ENCODE measurements at regions not wholly inside any gene's neighbourhood (a gene's known extent, or its start where the extent isn't known, plus 50 kb on each side); places are given as distances from the start of the nearest gene placed in this dataset.

GRCh38 chr6:25064006-25064405 lies 128.2 kb upstream of the RIPOR2 start:
- DNase-seq (ENCODE audit: low read depth), result no peak

GRCh38 chr6:25065666-25066065 lies 129.9 kb upstream of the RIPOR2 start:
- DNase-seq (ENCODE audit: low read depth), result no peak

GRCh38 chr6:25066593-25066992 lies 130.8 kb upstream of the RIPOR2 start:
- no peak for DNase-seq (ENCODE audit: low read depth)

- no peak for DNase-seq (ENCODE audit: low read depth)
These were observed 133.1 kb upstream of the RIPOR2 start for GRCh38 chr6:25068866-25069265.

DNA sequence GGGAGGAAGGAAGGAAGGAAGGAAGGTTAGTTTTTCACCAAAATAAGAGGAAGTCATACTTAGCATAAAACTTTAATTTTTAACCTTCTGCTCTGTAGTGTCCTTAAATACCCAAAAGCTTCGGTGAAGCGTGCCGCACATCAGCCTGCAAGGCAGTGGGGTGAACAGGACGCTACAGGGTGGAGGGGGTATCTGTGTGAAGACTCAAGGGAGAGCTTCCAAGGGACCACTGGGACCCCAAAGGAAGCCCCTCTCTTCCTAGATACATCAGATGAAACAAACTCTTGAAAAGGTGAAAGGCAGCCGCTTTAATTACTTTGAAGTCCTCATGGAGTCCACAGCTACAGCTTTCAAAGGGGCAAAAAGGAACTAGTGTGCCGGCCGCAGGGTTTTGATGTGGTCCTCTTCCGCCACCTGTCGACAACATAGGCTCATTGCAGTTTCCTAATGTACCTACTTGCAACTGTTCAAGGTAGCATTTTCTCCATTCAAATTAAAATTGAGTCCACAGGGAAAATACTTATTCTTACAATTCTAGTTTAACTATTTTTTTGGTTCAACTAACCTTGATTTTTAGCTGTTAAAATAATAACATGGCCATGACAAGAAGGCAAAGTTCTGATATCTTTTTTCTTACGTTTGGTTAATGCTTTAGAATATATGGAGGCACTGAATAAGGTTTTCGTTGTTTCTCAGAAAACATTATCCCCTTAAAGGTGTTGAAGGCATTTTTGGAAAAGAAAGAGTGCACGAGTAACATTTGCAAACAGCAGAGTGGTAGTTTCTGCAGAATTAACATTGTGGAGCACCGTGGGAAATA lies 135.0 kb upstream of the RIPOR2 start:
- DNase-seq (ENCODE audit: low read depth), result peak; percentile 70

DNA sequence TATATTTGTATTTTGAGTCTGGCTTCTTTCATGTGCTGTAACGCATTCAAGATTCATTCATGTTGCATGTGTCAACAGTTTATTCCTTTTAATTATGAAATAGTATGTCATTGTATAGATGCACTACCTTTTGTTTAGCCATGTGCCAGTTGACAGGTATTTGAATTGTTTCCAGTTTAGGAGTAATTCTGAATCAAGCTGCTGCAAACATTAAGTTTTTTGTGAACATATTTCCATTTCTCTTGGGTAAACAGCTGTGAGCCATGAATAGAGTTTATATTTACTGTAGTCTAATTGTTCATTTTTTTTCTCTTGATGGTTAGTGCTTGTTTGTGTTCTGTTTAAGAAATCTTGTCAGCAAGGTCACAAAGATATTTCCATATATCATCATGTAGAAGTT lies 142.4 kb upstream of the RIPOR2 start:
- no peak for DNase-seq (ENCODE audit: low read depth)

DNA sequence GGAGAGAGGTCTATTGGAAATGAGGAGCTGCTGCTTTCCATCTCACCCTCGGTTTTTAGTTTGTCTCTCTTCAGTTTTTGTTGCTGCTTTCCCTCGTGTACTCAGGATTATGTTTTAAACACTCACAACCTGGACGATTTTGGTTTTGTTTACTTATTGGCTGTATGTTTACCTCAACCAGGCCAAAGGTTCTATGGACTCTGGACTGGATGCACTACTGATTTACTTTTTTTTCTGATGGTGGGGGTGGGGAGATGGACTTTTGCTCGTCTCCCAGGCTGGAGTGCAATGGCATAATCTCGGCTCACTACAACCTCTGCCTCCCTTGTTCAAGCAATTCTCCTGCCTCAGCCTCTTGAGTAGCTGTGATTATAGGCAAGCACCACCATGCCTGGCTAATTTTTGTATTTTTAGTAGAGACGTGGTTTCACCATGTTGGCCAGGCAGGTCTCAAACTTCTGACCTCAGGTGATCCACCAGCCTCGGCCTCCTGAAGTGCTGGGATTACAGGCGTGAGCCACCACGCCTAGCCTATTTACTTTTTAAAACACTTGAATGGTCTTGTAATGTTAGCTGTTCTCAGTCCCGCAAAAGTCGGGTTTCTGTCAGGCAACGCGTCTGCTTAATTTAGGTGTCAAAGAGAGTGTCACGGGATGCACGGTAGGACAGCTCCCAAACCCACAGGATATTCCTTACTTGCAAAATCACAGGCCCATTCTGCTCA lies 148.2 kb upstream of the RIPOR2 start:
- no peak for DNase-seq (ENCODE audit: low read depth)

GRCh38 chr6:25084508-25084833 lies 148.7 kb upstream of the RIPOR2 start:
- no peak for DNase-seq (ENCODE audit: low read depth)

- no peak for DNase-seq (ENCODE audit: low read depth)
These were observed 150.0 kb upstream of the RIPOR2 start for GRCh38 chr6:25085756-25086155.

GRCh38 chr6:25086500-25087091 lies 150.8 kb upstream of the RIPOR2 start:
- no peak for DNase-seq (ENCODE audit: low read depth)

DNA sequence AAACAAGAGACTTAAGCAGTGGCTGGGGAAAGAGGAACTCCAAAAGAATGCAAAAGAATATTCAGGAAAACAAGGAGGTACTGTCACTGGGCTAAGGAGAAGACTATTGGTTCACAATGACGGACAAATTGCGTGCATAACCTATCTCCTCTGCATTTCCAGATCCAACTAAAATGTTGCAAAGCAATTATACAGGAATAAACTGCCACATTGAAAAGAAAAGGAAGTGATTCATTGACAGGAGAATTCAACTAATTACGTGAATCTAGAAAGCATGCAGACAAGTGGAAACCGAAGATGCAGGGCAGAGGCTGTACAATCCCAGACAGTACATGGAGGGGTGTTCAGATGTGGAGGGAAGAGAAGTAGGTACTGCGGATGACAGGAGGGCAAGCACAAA lies 152.8 kb upstream of the RIPOR2 start:
- peak; percentile 16 for DNase-seq (ENCODE audit: low read depth)

DNA sequence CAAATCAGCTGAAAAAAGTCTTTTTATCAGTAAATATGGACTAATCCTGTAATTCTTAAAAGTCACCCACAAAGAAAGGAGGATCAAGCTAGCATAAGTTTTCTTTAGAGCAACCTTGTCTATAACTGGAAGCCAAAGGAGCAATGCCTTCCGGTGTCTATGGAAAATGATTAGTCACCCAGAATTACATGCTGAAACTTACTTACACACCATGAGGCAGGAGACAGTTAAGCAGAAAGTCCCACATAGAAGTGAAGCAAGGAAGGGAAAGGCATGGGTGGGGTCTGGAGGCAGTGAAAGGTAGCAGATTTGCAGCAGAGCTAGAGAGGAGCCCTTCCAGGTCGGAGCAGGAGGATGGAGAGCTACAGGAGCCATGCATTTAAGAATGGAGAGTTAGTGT lies 153.7 kb upstream of the RIPOR2 start:
- peak; percentile 41 for DNase-seq (ENCODE audit: low read depth)

GRCh38 chr6:25094726-25095125 lies 159.0 kb upstream of the RIPOR2 start:
- DNase-seq (ENCODE audit: low read depth), result no peak

- DNase-seq (ENCODE audit: low read depth), result no peak
These were observed 164.5 kb upstream of the RIPOR2 start for GRCh38 chr6:25100288-25100687.

DNA sequence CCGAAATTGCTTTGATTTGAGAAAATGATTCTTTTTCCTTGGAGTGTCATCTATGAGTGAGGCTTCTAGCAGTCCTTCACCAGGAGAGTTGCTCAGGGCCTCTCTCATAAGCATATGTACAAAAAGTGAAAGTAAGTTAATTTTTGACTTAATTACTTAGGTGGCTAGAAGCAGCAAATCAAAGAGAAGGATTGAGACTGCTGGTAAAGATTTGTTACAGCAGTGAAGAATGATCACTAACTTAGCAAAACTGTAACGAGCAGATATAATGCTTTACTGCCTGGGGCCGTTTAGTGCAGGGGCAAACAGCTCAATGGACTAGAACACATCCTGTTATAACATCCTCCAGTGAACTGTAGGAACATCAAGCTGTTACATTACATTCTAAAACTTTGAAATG lies 167.8 kb upstream of the RIPOR2 start:
- DNase-seq (ENCODE audit: low read depth), result no peak

DNA sequence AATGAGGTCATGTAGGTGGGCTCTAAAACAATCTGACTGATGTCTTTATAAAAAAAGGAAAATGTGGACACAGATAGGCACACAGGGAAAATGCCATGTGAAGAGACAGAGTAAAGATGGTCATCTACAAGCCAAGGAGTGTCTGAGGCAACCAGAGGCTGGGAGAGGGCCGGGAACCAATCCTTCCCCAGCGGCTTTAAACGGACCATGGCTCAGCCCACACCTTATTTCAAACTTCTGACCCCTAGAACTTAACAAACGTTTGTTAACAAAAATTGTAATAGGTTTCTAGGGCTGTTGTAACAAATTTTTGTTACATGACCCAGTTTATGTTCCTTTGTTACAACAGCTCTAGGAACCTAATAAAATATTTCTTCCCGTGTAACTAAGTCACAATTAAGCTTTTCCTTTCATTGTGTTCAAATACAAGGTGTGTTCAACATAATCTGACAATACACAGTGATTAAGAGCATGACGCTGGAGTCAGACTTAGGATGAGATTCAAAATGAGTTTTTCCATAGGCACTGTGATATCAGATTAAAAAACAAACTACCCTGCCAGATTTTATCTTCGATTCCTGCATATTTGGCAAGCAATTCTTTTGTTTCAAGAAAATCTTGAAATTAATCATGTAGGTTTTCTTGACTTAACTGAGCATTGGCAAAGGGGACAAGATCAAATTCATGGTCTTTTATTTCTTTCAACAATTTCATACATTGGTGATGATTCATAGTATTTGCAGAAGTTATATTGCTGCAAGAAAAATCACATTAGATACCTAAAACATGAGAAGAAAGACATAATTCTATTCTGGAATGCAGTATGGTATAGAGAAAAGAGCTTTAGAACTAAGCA lies 169.5 kb upstream of the RIPOR2 start:
- no peak for DNase-seq (ENCODE audit: low read depth)

- no peak for DNase-seq (ENCODE audit: low read depth)
These were observed 171.5 kb upstream of the RIPOR2 start for GRCh38 chr6:25107218-25107617.

GRCh38 chr6:25111782-25112181 lies 167.4 kb upstream of the CARMIL1 start:
- DNase-seq (ENCODE audit: low read depth), result no peak

DNA sequence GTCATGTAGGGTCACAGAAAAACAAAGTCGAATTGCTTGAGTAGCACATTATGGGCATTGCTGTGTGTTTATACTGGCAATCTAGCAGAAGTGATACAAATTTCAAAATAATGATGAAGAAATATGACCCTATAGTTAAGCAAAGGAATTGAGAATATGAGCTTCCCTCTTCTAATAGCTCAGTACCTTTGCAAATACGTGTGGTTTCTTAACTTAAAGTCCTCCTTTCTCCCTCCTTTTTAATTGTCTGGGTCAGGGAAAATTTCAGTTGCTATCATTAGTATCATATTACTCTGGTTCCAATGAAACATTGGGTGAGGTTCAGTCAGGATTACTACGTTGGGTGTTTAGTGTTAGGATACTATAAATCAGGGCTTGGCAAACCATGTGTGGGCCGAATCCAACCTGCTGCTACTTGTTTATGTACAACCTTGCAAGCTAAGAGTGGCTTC lies 166.8 kb upstream of the CARMIL1 start:
- no peak for DNase-seq (ENCODE audit: low read depth)

GRCh38 chr6:25113436-25113835 lies 165.7 kb upstream of the CARMIL1 start:
- no peak for DNase-seq (ENCODE audit: low read depth)

GRCh38 chr6:25118038-25118437 lies 161.1 kb upstream of the CARMIL1 start:
- DNase-seq (ENCODE audit: low read depth), result no peak

- DNase-seq (ENCODE audit: low read depth), result no peak
These were observed 158.0 kb upstream of the CARMIL1 start for GRCh38 chr6:25121186-25121585.
